T-helper 17 cell (primary cell): ENCODE measurements at regions not wholly inside any gene's neighbourhood (a gene's known extent, or its start where the extent isn't known, plus 50 kb on each side); places are given as distances from the start of the nearest gene placed in this dataset.

Source experiments
- ATAC-seq: fragments of 150-1000 bp; cut with Tn5 transposase; 2 replicates; pipeline ENCODE4 v1.10.0; 2021; ENCODE audit warnings: mild to moderate bottlenecking, moderate library complexity
- DNase-seq, 3 donors: peaks; one replicate each; pipeline versions ENCODE4 v3.0.0 to v3.0.0-alpha.2; 2020 to 2021
- H3K9me3 ChIP-seq: one replicate; pipeline ENCODE4 v1.7.0; 2013; ENCODE audit warnings: low read length, mild to moderate bottlenecking; ENCODE audit not compliant: control insufficient read depth, poor library complexity, severe bottlenecking
- H3K27ac Mint-ChIP-seq: one replicate; pipeline ENCODE4 v1.8.0; 2022; ENCODE audit warnings: mild to moderate bottlenecking, moderate library complexity, mixed read lengths
- H3K27me3 Mint-ChIP-seq: one replicate; pipeline ENCODE4 v1.8.0; 2022; ENCODE audit warnings: mixed read lengths
- H3K36me3 Mint-ChIP-seq: one replicate; pipeline ENCODE4 v1.8.0; 2022; ENCODE audit warnings: low read depth, mixed read lengths
- H3K4me1 Mint-ChIP-seq: one replicate; pipeline ENCODE4 v1.8.0; 2022; ENCODE audit warnings: mild to moderate bottlenecking, mixed read lengths
- H3K4me3 Mint-ChIP-seq: one replicate; pipeline ENCODE4 v1.8.0; 2022; ENCODE audit warnings: mild to moderate bottlenecking, moderate library complexity, mixed read lengths

GRCh38 chr1:175894581-175894980 lies 151.2 kb upstream of the TNR start:
- DNase-seq (no peak), ATAC-seq (no peak)
- H3K36me3 Mint-ChIP-seq: no peaks in the 10 kb centered on the region
- no peak overlapping the region for H3K27ac Mint-ChIP-seq
- H3K4me1 Mint-ChIP-seq: peaks cover 2% of the 10 kb centered on the region
- H3K27me3 Mint-ChIP-seq: peaks cover 4% of the 10 kb centered on the region
- H3K9me3 ChIP-seq: no peaks in the 10 kb centered on the region
- no peak overlapping the region for H3K4me3 Mint-ChIP-seq

- no peak for ATAC-seq
Observed at GRCh38 chr1:175893192-175893591, 149.8 kb upstream of the TNR start.

GRCh38 chr1:175892686-175893085 lies 149.3 kb upstream of the TNR start:
- Mint-ChIP-seq H3K27ac (no peak overlapping the region), H3K27me3 (peaks cover 4% of the 10 kb centered on the region)

More at GRCh38 chr1:175893192-175893591, 149.8 kb upstream of the TNR start:
- no peak overlapping the region for H3K4me3 Mint-ChIP-seq
- H3K9me3 ChIP-seq: no peaks in the 10 kb centered on the region
- H3K27ac Mint-ChIP-seq: no peak overlapping the region
- no peaks in the 10 kb centered on the region for H3K36me3 Mint-ChIP-seq
- no peak for DNase-seq
- peaks cover 2% of the 10 kb centered on the region for H3K4me1 Mint-ChIP-seq
- H3K27me3 Mint-ChIP-seq: peaks cover 4% of the 10 kb centered on the region

GRCh38 chr1:175891783-175892309 lies 148.5 kb upstream of the TNR start:
- DNase-seq (no peak), ATAC-seq (no peak)
- Mint-ChIP-seq H3K4me3 (no peak overlapping the region), H3K4me1 (no peaks in the 10 kb centered on the region), H3K27ac (no peak overlapping the region), H3K27me3 (peaks cover 4% of the 10 kb centered on the region), H3K36me3 (no peaks in the 10 kb centered on the region)
- H3K9me3 ChIP-seq: no peaks in the 10 kb centered on the region

More at GRCh38 chr1:175892686-175893085, 149.3 kb upstream of the TNR start:
- no peak for DNase-seq
- Mint-ChIP-seq H3K36me3 (no peaks in the 10 kb centered on the region), H3K4me1 (no peaks in the 10 kb centered on the region), H3K4me3 (no peak overlapping the region)
- no peaks in the 10 kb centered on the region for H3K9me3 ChIP-seq
- ATAC-seq: no peak

GRCh38 chr1:175890958-175891357 lies 147.6 kb upstream of the TNR start:
- H3K27ac Mint-ChIP-seq: no peak overlapping the region
- H3K9me3 ChIP-seq: no peaks in the 10 kb centered on the region
- H3K27me3 Mint-ChIP-seq: peaks cover 4% of the 10 kb centered on the region
- ATAC-seq (no peak), DNase-seq (no peak)
- H3K4me1 Mint-ChIP-seq: no peaks in the 10 kb centered on the region
- H3K36me3 Mint-ChIP-seq: no peaks in the 10 kb centered on the region
- no peak overlapping the region for H3K4me3 Mint-ChIP-seq

GRCh38 chr1:175889848-175890247 lies 146.5 kb upstream of the TNR start:
- Mint-ChIP-seq H3K27me3 (peaks cover 4% of the 10 kb centered on the region), H3K36me3 (no peaks in the 10 kb centered on the region), H3K4me1 (no peaks in the 10 kb centered on the region), H3K27ac (no peak overlapping the region), H3K4me3 (no peak overlapping the region)
- H3K9me3 ChIP-seq: no peaks in the 10 kb centered on the region
- DNase-seq: no peak
- ATAC-seq: no peak

- ATAC-seq (no peak), DNase-seq (no peak)
- Mint-ChIP-seq H3K27me3 (peaks cover 4% of the 10 kb centered on the region), H3K4me3 (no peak overlapping the region), H3K36me3 (no peaks in the 10 kb centered on the region), H3K4me1 (no peaks in the 10 kb centered on the region), H3K27ac (no peak overlapping the region)
- no peaks in the 10 kb centered on the region for H3K9me3 ChIP-seq
Observed at GRCh38 chr1:175888996-175889395, 145.6 kb upstream of the TNR start.

GRCh38 chr1:175887981-175888428 lies 144.6 kb upstream of the TNR start:
- ATAC-seq: peak; percentile 44
- no peaks in the 10 kb centered on the region for H3K36me3 Mint-ChIP-seq
- no peak overlapping the region for H3K27ac Mint-ChIP-seq
- H3K4me3 Mint-ChIP-seq: no peak overlapping the region
- H3K4me1 Mint-ChIP-seq: no peaks in the 10 kb centered on the region
- peaks cover 9% of the 10 kb centered on the region for H3K27me3 Mint-ChIP-seq
- DNase-seq: no peak
- no peaks in the 10 kb centered on the region for H3K9me3 ChIP-seq

- peaks cover 7% of the 10 kb centered on the region for H3K27me3 Mint-ChIP-seq
- DNase-seq (no peak), ATAC-seq (no peak)
- peak overlapping the region; percentile 22 for H3K4me3 Mint-ChIP-seq
- H3K4me1 Mint-ChIP-seq: no peaks in the 10 kb centered on the region
- H3K27ac Mint-ChIP-seq: no peak overlapping the region
- H3K9me3 ChIP-seq: no peaks in the 10 kb centered on the region
- H3K36me3 Mint-ChIP-seq: no peaks in the 10 kb centered on the region
Observed at GRCh38 chr1:175887521-175887920, 144.1 kb upstream of the TNR start.

GRCh38 chr1:175885326-175885725 lies 141.9 kb upstream of the TNR start:
- no peak overlapping the region for H3K27ac Mint-ChIP-seq

GRCh38 chr1:175884369-175884768 lies 141.0 kb upstream of the TNR start:
- no peak for ATAC-seq
- Mint-ChIP-seq H3K4me1 (no peaks in the 10 kb centered on the region), H3K36me3 (no peaks in the 10 kb centered on the region)

More at GRCh38 chr1:175885326-175885725, 141.9 kb upstream of the TNR start:
- Mint-ChIP-seq H3K36me3 (no peaks in the 10 kb centered on the region), H3K4me3 (no peak overlapping the region), H3K4me1 (no peaks in the 10 kb centered on the region), H3K27me3 (peaks cover 10% of the 10 kb centered on the region)
- no peaks in the 10 kb centered on the region for H3K9me3 ChIP-seq
- DNase-seq (no peak), ATAC-seq (no peak)

GRCh38 chr1:175882192-175882591 lies 138.8 kb upstream of the TNR start:
- H3K9me3 ChIP-seq: no peaks in the 10 kb centered on the region
- H3K27ac Mint-ChIP-seq: no peak overlapping the region
- ATAC-seq: no peak
- no peaks in the 10 kb centered on the region for H3K4me1 Mint-ChIP-seq
- DNase-seq: no peak
- peaks cover 15% of the 10 kb centered on the region for H3K27me3 Mint-ChIP-seq
- H3K36me3 Mint-ChIP-seq: no peaks in the 10 kb centered on the region
- H3K4me3 Mint-ChIP-seq: no peak overlapping the region

More at GRCh38 chr1:175884369-175884768, 141.0 kb upstream of the TNR start:
- no peak overlapping the region for H3K27ac Mint-ChIP-seq
- H3K27me3 Mint-ChIP-seq: peaks cover 10% of the 10 kb centered on the region
- H3K9me3 ChIP-seq: no peaks in the 10 kb centered on the region
- no peak for DNase-seq
- no peak overlapping the region for H3K4me3 Mint-ChIP-seq

GRCh38 chr1:175881246-175881976 lies 138.0 kb upstream of the TNR start:
- Mint-ChIP-seq H3K4me3 (no peak overlapping the region), H3K27me3 (peaks cover 21% of the 10 kb centered on the region), H3K4me1 (no peaks in the 10 kb centered on the region), H3K27ac (no peak overlapping the region), H3K36me3 (no peaks in the 10 kb centered on the region)
- DNase-seq (no peak), ATAC-seq (no peak)
- H3K9me3 ChIP-seq: no peaks in the 10 kb centered on the region

- Mint-ChIP-seq H3K27me3 (peaks cover 23% of the 10 kb centered on the region), H3K4me3 (no peak overlapping the region), H3K4me1 (no peaks in the 10 kb centered on the region), H3K27ac (no peak overlapping the region), H3K36me3 (no peaks in the 10 kb centered on the region)
- DNase-seq (no peak), ATAC-seq (no peak)
- no peaks in the 10 kb centered on the region for H3K9me3 ChIP-seq
Observed at GRCh38 chr1:175878775-175879174, 135.4 kb upstream of the TNR start.
